ENCODE measurements at regions not wholly inside any gene's neighbourhood (a gene's known extent, or its start where the extent isn't known, plus 50 kb on each side); places are given as distances from the start of the nearest gene placed in this dataset.

GRCh38 chr11:97290464-97291041 lies 900.7 kb downstream of the JRKL start:
- TF ChIP-seq, protein P1, sequence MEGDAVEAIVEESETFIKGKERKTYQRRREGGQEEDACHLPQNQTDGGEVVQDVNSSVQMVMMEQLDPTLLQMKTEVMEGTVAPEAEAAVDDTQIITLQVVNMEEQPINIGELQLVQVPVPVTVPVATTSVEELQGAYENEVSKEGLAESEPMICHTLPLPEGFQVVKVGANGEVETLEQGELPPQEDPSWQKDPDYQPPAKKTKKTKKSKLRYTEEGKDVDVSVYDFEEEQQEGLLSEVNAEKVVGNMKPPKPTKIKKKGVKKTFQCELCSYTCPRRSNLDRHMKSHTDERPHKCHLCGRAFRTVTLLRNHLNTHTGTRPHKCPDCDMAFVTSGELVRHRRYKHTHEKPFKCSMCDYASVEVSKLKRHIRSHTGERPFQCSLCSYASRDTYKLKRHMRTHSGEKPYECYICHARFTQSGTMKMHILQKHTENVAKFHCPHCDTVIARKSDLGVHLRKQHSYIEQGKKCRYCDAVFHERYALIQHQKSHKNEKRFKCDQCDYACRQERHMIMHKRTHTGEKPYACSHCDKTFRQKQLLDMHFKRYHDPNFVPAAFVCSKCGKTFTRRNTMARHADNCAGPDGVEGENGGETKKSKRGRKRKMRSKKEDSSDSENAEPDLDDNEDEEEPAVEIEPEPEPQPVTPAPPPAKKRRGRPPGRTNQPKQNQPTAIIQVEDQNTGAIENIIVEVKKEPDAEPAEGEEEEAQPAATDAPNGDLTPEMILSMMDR (IDR thresholded peaks at IDR 0.05): no peak
- TF ChIP-seq POLR2A (IDR thresholded peaks at IDR 0.05): no peak
- Histone ChIP-seq H3K4me3 (replicated peaks in 1 of 3) (no peak overlapping the region), H3K9me3 (no peaks in the 10 kb centered on the region), H3K27me3 (no peaks in the 10 kb centered on the region), H3K36me3 (no peaks in the 10 kb centered on the region), H3K4me1 (no peaks in the 10 kb centered on the region), H3K27ac (no peak overlapping the region)
- 45 to 59% methylated on average over 3 of the region's 3 CpGs for WGBS, 2 donors
- DNase-seq: no peak
- intact Hi-C loops (cut with DNase I): no loop called here

DNA sequence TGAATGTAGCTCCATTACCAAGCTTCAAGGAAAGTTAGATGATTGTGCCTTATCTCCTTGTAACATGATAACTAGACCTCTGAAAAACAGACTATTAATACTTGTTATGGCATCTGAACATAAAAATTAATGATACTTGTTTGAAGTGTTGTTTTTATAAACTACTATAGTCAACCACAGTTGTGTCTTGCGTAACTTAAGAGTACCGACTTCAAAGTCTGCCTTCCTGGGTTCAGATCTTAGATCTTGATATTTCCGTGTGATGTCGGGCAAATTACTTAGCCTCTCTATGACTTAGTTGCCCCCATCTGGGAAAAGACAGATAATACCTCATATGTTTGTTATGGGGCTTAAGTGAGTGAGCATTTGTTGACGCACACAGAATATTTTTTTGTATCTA lies 906.5 kb downstream of the JRKL start:
- TF ChIP-seq, protein P1 (IDR thresholded peaks at IDR 0.05): no peak
- no peak for TF ChIP-seq POLR2A (IDR thresholded peaks at IDR 0.05)
- Histone ChIP-seq H3K36me3 (no peaks in the 10 kb centered on the region), H3K27me3 (no peaks in the 10 kb centered on the region), H3K4me3 (replicated peaks in 1 of 3) (no peak overlapping the region), H3K4me1 (no peaks in the 10 kb centered on the region), H3K9me3 (no peaks in the 10 kb centered on the region), H3K27ac (no peak overlapping the region)
- intact Hi-C loops (cut with DNase I): no loop called here
- 85 to 88% methylated on average over 5 of the region's 5 CpGs for WGBS, 2 donors
- no peak for DNase-seq

DNA sequence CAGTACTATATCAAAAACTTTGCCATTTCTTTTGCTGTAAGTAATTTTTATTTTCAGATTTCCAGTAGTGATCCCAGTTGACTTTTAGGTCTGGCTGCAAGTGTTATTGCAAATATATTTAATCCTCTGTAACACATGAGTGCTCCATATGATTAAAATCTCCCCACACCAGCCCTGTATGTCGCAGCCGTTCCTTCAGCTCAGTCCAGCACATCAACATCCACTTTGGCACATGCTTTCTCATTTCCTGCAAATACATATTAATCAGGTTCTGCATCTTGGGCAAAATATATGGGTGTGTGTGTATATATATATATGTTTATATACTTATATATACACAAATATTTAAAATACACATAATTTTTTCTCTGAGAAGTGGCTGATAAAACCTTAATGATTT lies 919.5 kb downstream of the JRKL start:
- intact Hi-C loops (cut with DNase I): no loop called here
- no peaks in the 10 kb centered on the region for H3K27me3 ChIP-seq
- no peaks in the 10 kb centered on the region for H3K4me1 ChIP-seq
- H3K4me3 ChIP-seq (replicated peaks in 1 of 3): no peak overlapping the region
- H3K36me3 ChIP-seq: no peaks in the 10 kb centered on the region
- WGBS, 2 donors: 77 to 81% methylated on average over 2 of the region's 2 CpGs
- H3K9me3 ChIP-seq: no peaks in the 10 kb centered on the region
- DNase-seq: no peak
- H3K27ac ChIP-seq: no peak overlapping the region
- TF ChIP-seq, protein P1 (IDR thresholded peaks at IDR 0.05): no peak
- TF ChIP-seq POLR2A (IDR thresholded peaks at IDR 0.05): no peak

- TF ChIP-seq, protein P1 (IDR thresholded peaks at IDR 0.05): no peak
- no peak for TF ChIP-seq POLR2A (IDR thresholded peaks at IDR 0.05)
- Histone ChIP-seq H3K27ac (no peak overlapping the region), H3K27me3 (no peaks in the 10 kb centered on the region), H3K9me3 (no peaks in the 10 kb centered on the region), H3K36me3 (no peaks in the 10 kb centered on the region), H3K4me3 (replicated peaks in 1 of 3) (no peak overlapping the region), H3K4me1 (no peaks in the 10 kb centered on the region)
- intact Hi-C loops (cut with DNase I): no loop called here
- no peak for DNase-seq
- WGBS, 2 donors: 76 to 79% methylated on average over 2 of the region's 2 CpGs
These were observed 935.9 kb downstream of the JRKL start for GRCh38 chr11:97325693-97326092.

GRCh38 chr11:97332271-97332670 lies 942.5 kb downstream of the JRKL start:
- Histone ChIP-seq H3K9me3 (no peaks in the 10 kb centered on the region), H3K36me3 (no peaks in the 10 kb centered on the region), H3K4me1 (no peaks in the 10 kb centered on the region), H3K4me3 (replicated peaks in 1 of 3) (no peak overlapping the region), H3K27me3 (no peaks in the 10 kb centered on the region), H3K27ac (no peak overlapping the region)
- TF ChIP-seq POLR2A (IDR thresholded peaks at IDR 0.05): no peak
- TF ChIP-seq, protein P1 (IDR thresholded peaks at IDR 0.05): no peak
- intact Hi-C loops (cut with DNase I): no loop called here
- WGBS, 2 donors: 33 to 40% methylated on average over 2 of the region's 2 CpGs
- no peak for DNase-seq
